HepG2 (cell line): ENCODE measurements at regions not wholly inside any gene's neighbourhood (a gene's known extent, or its start where the extent isn't known, plus 50 kb on each side); places are given as distances from the start of the nearest gene placed in this dataset.

Experiments
- CREB1 ChIP-seq, 2 experiments: fragments of 450-650 bp in 1 of 2; IDR thresholded peaks; 2 replicates each; pipeline ENCODE4 v1.6.1; 2016 to 2017; ENCODE audit warnings: control low read depth in 1 of 2, mild to moderate bottlenecking in 1 of 2, missing compliant biosample characterization in 1 of 2, missing genetic modification characterization in 1 of 2
- EEA1 ChIP-seq: sonication (generic); formaldehyde crosslinking; IDR thresholded peaks from 2 replicates; pipeline ENCODE4 v1.5.1; 2020; ENCODE audit warnings: mild to moderate bottlenecking, missing genetic modification reagents, borderline replicate concordance
- KAT2B ChIP-seq: fragments of 150-350 bp; IDR thresholded peaks from 2 replicates; pipeline ENCODE4 v1.6.1; 2014; ENCODE audit warnings: low read depth, low read length, borderline replicate concordance
- MXI1 ChIP-seq: IDR thresholded peaks from 3 replicates; pipeline ENCODE4 v1.6.1; 2012; ENCODE audit warnings: low read depth, low read length, inconsistent platforms, borderline replicate concordance
- SP1 ChIP-seq, 2 experiments: fragments of 450-650 bp in 1 of 2; sonication (generic) in 1 of 2; formaldehyde crosslinking in 1 of 2; IDR thresholded peaks; 2 replicates each; pipeline versions ENCODE4 v1.4.0 to v1.6.1; 2016 to 2020; ENCODE audit warnings: missing genetic modification reagents in 1 of 2
- ZNF24 ChIP-seq: fragments of 450-650 bp; IDR thresholded peaks from 2 replicates; pipeline ENCODE4 v1.6.1; 2017; ENCODE audit warnings: antibody characterized with exemption, mild to moderate bottlenecking
- ZNF614 ChIP-seq: IDR thresholded peaks from 2 replicates; pipeline ENCODE4 v1.6.1; 2018; ENCODE audit warnings: missing biosample characterization, missing genetic modification reagents, inconsistent platforms, borderline replicate concordance
- TF ChIP-seq, protein P1 (sequence below): sonication (generic); formaldehyde crosslinking; IDR thresholded peaks from 2 replicates; pipeline ENCODE4 v1.4.0; 2020; ENCODE audit warnings: mild to moderate bottlenecking, missing genetic modification reagents, borderline replicate concordance
- TF ChIP-seq, protein P2 (sequence below): sonication (generic); formaldehyde crosslinking; IDR thresholded peaks from 2 replicates; pipeline ENCODE4 v1.5.0; 2020; ENCODE audit warnings: mild to moderate bottlenecking, missing genetic modification reagents, moderate library complexity
- TF ChIP-seq, protein P3 (sequence below): sonication (generic); formaldehyde crosslinking; IDR thresholded peaks from 2 replicates; pipeline ENCODE4 v1.4.0; 2020; ENCODE audit warnings: missing genetic modification reagents
- TF ChIP-seq, protein P4 (sequence below): sonication (generic); formaldehyde crosslinking; conservative IDR thresholded peaks from 2 replicates; pipeline ENCODE4 v1.8.0; 2022; ENCODE audit warnings: low read depth, missing genetic modification reagents

DNA sequence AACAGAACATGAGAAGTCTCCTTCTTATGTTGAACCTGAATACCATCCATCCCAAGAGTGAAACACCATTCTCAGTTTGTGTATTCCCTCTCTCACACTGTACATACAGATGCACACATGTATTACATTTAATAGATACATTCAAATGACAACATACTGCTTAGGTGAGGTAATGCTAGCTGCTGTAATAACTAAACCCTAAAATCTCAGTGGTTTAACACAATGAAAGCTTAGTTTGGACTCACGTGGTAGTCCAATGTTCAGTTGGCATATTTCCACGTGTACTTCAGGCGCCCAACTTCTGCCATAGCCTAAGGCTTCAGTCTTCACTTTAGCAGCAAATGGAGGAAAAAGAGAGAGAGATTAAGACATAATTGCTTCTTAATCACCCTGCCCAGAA is 351.1 kb upstream of the PMFBP1 start:
- no peak for TF ChIP-seq CREB1 (IDR thresholded peaks at IDR 0.05)
- no peak for TF ChIP-seq CREB1 (CRISPR knock-in tag; IDR thresholded peaks at IDR 0.05)
- no peak for TF ChIP-seq KAT2B
- no peak for TF ChIP-seq SP1 (IDR thresholded peaks at IDR 0.05)
- TF ChIP-seq SP1 (CRISPR knock-in tag; IDR thresholded peaks at IDR 0.05), result no peak
- TF ChIP-seq, protein P1, sequence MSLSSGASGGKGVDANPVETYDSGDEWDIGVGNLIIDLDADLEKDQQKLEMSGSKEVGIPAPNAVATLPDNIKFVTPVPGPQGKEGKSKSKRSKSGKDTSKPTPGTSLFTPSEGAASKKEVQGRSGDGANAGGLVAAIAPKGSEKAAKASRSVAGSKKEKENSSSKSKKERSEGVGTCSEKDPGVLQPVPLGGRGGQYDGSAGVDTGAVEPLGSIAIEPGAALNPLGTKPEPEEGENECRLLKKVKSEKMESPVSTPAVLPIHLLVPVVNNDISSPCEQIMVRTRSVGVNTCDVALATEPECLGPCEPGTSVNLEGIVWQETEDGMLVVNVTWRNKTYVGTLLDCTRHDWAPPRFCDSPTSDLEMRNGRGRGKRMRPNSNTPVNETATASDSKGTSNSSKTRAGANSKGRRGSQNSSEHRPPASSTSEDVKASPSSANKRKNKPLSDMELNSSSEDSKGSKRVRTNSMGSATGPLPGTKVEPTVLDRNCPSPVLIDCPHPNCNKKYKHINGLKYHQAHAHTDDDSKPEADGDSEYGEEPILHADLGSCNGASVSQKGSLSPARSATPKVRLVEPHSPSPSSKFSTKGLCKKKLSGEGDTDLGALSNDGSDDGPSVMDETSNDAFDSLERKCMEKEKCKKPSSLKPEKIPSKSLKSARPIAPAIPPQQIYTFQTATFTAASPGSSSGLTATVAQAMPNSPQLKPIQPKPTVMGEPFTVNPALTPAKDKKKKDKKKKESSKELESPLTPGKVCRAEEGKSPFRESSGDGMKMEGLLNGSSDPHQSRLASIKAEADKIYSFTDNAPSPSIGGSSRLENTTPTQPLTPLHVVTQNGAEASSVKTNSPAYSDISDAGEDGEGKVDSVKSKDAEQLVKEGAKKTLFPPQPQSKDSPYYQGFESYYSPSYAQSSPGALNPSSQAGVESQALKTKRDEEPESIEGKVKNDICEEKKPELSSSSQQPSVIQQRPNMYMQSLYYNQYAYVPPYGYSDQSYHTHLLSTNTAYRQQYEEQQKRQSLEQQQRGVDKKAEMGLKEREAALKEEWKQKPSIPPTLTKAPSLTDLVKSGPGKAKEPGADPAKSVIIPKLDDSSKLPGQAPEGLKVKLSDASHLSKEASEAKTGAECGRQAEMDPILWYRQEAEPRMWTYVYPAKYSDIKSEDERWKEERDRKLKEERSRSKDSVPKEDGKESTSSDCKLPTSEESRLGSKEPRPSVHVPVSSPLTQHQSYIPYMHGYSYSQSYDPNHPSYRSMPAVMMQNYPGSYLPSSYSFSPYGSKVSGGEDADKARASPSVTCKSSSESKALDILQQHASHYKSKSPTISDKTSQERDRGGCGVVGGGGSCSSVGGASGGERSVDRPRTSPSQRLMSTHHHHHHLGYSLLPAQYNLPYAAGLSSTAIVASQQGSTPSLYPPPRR (CRISPR knock-in tag), result no peak
- TF ChIP-seq, protein P2, sequence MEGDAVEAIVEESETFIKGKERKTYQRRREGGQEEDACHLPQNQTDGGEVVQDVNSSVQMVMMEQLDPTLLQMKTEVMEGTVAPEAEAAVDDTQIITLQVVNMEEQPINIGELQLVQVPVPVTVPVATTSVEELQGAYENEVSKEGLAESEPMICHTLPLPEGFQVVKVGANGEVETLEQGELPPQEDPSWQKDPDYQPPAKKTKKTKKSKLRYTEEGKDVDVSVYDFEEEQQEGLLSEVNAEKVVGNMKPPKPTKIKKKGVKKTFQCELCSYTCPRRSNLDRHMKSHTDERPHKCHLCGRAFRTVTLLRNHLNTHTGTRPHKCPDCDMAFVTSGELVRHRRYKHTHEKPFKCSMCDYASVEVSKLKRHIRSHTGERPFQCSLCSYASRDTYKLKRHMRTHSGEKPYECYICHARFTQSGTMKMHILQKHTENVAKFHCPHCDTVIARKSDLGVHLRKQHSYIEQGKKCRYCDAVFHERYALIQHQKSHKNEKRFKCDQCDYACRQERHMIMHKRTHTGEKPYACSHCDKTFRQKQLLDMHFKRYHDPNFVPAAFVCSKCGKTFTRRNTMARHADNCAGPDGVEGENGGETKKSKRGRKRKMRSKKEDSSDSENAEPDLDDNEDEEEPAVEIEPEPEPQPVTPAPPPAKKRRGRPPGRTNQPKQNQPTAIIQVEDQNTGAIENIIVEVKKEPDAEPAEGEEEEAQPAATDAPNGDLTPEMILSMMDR, result no peak
- TF ChIP-seq, protein P3, sequence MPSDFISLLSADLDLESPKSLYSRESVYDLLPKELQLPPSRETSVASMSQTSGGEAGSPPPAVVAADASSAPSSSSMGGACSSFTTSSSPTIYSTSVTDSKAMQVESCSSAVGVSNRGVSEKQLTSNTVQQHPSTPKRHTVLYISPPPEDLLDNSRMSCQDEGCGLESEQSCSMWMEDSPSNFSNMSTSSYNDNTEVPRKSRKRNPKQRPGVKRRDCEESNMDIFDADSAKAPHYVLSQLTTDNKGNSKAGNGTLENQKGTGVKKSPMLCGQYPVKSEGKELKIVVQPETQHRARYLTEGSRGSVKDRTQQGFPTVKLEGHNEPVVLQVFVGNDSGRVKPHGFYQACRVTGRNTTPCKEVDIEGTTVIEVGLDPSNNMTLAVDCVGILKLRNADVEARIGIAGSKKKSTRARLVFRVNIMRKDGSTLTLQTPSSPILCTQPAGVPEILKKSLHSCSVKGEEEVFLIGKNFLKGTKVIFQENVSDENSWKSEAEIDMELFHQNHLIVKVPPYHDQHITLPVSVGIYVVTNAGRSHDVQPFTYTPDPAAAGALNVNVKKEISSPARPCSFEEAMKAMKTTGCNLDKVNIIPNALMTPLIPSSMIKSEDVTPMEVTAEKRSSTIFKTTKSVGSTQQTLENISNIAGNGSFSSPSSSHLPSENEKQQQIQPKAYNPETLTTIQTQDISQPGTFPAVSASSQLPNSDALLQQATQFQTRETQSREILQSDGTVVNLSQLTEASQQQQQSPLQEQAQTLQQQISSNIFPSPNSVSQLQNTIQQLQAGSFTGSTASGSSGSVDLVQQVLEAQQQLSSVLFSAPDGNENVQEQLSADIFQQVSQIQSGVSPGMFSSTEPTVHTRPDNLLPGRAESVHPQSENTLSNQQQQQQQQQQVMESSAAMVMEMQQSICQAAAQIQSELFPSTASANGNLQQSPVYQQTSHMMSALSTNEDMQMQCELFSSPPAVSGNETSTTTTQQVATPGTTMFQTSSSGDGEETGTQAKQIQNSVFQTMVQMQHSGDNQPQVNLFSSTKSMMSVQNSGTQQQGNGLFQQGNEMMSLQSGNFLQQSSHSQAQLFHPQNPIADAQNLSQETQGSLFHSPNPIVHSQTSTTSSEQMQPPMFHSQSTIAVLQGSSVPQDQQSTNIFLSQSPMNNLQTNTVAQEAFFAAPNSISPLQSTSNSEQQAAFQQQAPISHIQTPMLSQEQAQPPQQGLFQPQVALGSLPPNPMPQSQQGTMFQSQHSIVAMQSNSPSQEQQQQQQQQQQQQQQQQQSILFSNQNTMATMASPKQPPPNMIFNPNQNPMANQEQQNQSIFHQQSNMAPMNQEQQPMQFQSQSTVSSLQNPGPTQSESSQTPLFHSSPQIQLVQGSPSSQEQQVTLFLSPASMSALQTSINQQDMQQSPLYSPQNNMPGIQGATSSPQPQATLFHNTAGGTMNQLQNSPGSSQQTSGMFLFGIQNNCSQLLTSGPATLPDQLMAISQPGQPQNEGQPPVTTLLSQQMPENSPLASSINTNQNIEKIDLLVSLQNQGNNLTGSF (CRISPR knock-in tag), result no peak
- no peak for TF ChIP-seq EEA1 (CRISPR knock-in tag)
- no peak for TF ChIP-seq ZNF24
- TF ChIP-seq, protein P4, sequence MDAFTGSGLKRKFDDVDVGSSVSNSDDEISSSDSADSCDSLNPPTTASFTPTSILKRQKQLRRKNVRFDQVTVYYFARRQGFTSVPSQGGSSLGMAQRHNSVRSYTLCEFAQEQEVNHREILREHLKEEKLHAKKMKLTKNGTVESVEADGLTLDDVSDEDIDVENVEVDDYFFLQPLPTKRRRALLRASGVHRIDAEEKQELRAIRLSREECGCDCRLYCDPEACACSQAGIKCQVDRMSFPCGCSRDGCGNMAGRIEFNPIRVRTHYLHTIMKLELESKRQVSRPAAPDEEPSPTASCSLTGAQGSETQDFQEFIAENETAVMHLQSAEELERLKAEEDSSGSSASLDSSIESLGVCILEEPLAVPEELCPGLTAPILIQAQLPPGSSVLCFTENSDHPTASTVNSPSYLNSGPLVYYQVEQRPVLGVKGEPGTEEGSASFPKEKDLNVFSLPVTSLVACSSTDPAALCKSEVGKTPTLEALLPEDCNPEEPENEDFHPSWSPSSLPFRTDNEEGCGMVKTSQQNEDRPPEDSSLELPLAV (CRISPR knock-in tag), result no peak
- TF ChIP-seq MXI1, result no peak
- TF ChIP-seq ZNF614 (CRISPR knock-in tag), result no peak
